HEK293 (cell line): ENCODE measurements at regions not wholly inside any gene's neighbourhood (a gene's known extent, or its start where the extent isn't known, plus 50 kb on each side); places are given as distances from the start of the nearest gene placed in this dataset.

Source experiments
- CTCF ChIA-PET: fragments of 350-600 bp; formaldehyde crosslinking; extraction: SDS; loops from one replicate; lab custom pipeline; 2021; ENCODE audit warnings: antibody characterized with exemption; lab: Yijun Ruan, JAX
- POLR2A ChIA-PET: fragments of 300-600 bp; formaldehyde crosslinking; extraction: SDS; loops from one replicate; lab custom pipeline; 2020; ENCODE audit warnings: antibody characterized with exemption, inconsistent platforms; lab: Yijun Ruan, JAX
- H3K27ac ChIP-seq: fragments of 200-500 bp; sonication (Bioruptor generic); 2 replicates; pipeline ENCODE4 v1.5.1; 2014; ENCODE audit warnings: low read depth, low read length, control low read depth, inconsistent platforms; ENCODE audit errors: extremely low read depth
- H3K36me3 ChIP-seq, 2 experiments: fragments of 200-500 bp in 1 of 2; sonication (Bioruptor generic) in 1 of 2; 1 replicate in 1 of 2; 2 replicates in 1 of 2; pipeline ENCODE4 v1.5.1; 2014 to 2017; ENCODE audit warnings: inconsistent platforms in 2 of 2, low read length in 2 of 2; ENCODE audit not compliant: control insufficient read depth in 2 of 2, insufficient read depth in 1 of 2
- H3K4me1 ChIP-seq: fragments of 200-500 bp; sonication (Bioruptor generic); 2 replicates; pipeline ENCODE4 v1.5.1; 2014; ENCODE audit warnings: mild to moderate bottlenecking, low read length, inconsistent platforms; ENCODE audit not compliant: control insufficient read depth, insufficient read depth
- H3K4me3 ChIP-seq: 2 replicates; pipeline ENCODE4 v1.5.1; 2011; ENCODE audit warnings: low read depth, mild to moderate bottlenecking, control low read depth, low read length, moderate library complexity
- H3K9me3 ChIP-seq: fragments of 200-500 bp; sonication (Bioruptor generic); 2 replicates; pipeline ENCODE4 v1.5.1; 2014; ENCODE audit warnings: low read depth, low read length, inconsistent platforms; ENCODE audit not compliant: control insufficient read depth, insufficient read depth
- GLI2 ChIP-seq: fragments of 450-650 bp; formaldehyde crosslinking; IDR thresholded peaks from 2 replicates; pipeline ENCODE4; 2017; ENCODE audit warnings: missing biosample characterization, missing genetic modification characterization, low read depth, borderline replicate concordance
- GLIS1 ChIP-seq: fragments of 450-650 bp; formaldehyde crosslinking; IDR thresholded peaks from 2 replicates; pipeline ENCODE4 v1.5.1; 2016; ENCODE audit warnings: missing biosample characterization, missing genetic modification characterization
- IKZF3 ChIP-seq: fragments of 450-650 bp; IDR thresholded peaks from 2 replicates; pipeline ENCODE4 v1.5.0; 2018; ENCODE audit warnings: missing biosample characterization, mild to moderate bottlenecking, missing genetic modification characterization, moderate library complexity
- PRDM1 ChIP-seq: fragments of 450-650 bp; formaldehyde crosslinking; IDR thresholded peaks from 2 replicates; pipeline ENCODE4; 2016; ENCODE audit warnings: missing biosample characterization, missing genetic modification characterization
- ZNF184 ChIP-seq: fragments of 450-650 bp; IDR thresholded peaks from 2 replicates; pipeline ENCODE4 v1.5.1; 2018; ENCODE audit warnings: missing biosample characterization, mild to moderate bottlenecking, missing genetic modification characterization
- ZNF302 ChIP-seq: fragments of 450-650 bp; formaldehyde crosslinking; IDR thresholded peaks from 2 replicates; pipeline ENCODE4 v1.5.1; 2016; ENCODE audit warnings: missing biosample characterization, missing genetic modification characterization, low read depth
- ZNF354C ChIP-seq: fragments of 450-650 bp; formaldehyde crosslinking; IDR thresholded peaks from 2 replicates; pipeline ENCODE4 v1.5.1; 2016; ENCODE audit warnings: missing biosample characterization, missing genetic modification characterization, low read depth, borderline replicate concordance
- ZNF394 ChIP-seq: fragments of 450-650 bp; formaldehyde crosslinking; IDR thresholded peaks from 2 replicates; pipeline ENCODE4 v1.5.1; 2016; ENCODE audit warnings: missing biosample characterization, missing genetic modification characterization, mild to moderate bottlenecking, moderate library complexity, borderline replicate concordance
- ZNF629 ChIP-seq: fragments of 450-650 bp; formaldehyde crosslinking; IDR thresholded peaks from 2 replicates; pipeline ENCODE4 v1.5.1; 2017; ENCODE audit warnings: missing biosample characterization, missing genetic modification characterization
- ZNF658 ChIP-seq: fragments of 450-650 bp; formaldehyde crosslinking; IDR thresholded peaks from 2 replicates; pipeline ENCODE4; 2016; ENCODE audit warnings: missing biosample characterization, missing genetic modification characterization
- ZSCAN30 ChIP-seq: fragments of 450-650 bp; IDR thresholded peaks from 2 replicates; pipeline ENCODE4 v1.5.1; 2018; ENCODE audit warnings: missing biosample characterization, mild to moderate bottlenecking, missing genetic modification characterization, moderate library complexity
- TF ChIP-seq, protein P1 (sequence below): fragments of 450-650 bp; formaldehyde crosslinking; conservative IDR thresholded peaks from 2 replicates; pipeline ENCODE4 v1.5.1; 2016; ENCODE audit warnings: low read depth, missing biosample characterization, missing genetic modification characterization
- TF ChIP-seq, protein P2 (sequence below): fragments of 450-650 bp; formaldehyde crosslinking; optimal IDR thresholded peaks from 2 replicates; pipeline ENCODE3; 2016; ENCODE audit warnings: missing biosample characterization, mild to moderate bottlenecking, missing genetic modification characterization
- TF ChIP-seq, protein P3 (sequence below): fragments of 450-650 bp; IDR thresholded peaks from 2 replicates; pipeline ENCODE4 v1.5.1; 2018; ENCODE audit warnings: missing biosample characterization, missing genetic modification characterization

DNA sequence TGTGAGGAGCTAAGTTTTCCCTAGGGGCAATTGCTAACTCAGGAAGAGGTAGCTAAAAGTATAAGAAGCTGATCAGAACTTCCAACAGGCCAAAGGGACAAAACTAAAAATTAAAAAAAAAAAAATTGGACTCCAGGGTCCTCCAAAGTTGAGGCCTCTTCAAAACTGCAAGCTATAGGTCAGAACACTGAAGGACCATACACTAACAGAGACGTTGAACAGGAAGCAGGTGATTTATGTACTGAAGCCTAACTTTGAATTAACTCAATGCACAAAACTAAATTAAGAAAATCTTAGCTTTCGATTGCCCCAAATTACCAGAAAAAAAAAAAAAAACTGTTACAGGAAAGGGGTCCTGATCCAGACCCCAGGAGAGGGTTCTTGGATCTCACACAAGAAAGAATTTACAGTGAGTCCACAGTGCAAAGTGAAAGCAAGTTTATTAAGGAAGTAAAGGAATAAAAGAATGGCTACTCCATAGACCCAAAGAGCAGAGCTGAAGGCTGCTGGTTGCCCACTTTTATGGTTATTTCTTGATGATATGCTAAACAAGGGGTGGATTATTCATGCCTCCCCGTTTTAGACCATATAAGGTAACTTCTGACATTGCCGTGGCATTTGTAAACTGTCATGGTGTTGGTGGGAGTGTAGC, 442.8 kb upstream of the NECTIN3 start (continued):
- TF ChIP-seq, protein P1, sequence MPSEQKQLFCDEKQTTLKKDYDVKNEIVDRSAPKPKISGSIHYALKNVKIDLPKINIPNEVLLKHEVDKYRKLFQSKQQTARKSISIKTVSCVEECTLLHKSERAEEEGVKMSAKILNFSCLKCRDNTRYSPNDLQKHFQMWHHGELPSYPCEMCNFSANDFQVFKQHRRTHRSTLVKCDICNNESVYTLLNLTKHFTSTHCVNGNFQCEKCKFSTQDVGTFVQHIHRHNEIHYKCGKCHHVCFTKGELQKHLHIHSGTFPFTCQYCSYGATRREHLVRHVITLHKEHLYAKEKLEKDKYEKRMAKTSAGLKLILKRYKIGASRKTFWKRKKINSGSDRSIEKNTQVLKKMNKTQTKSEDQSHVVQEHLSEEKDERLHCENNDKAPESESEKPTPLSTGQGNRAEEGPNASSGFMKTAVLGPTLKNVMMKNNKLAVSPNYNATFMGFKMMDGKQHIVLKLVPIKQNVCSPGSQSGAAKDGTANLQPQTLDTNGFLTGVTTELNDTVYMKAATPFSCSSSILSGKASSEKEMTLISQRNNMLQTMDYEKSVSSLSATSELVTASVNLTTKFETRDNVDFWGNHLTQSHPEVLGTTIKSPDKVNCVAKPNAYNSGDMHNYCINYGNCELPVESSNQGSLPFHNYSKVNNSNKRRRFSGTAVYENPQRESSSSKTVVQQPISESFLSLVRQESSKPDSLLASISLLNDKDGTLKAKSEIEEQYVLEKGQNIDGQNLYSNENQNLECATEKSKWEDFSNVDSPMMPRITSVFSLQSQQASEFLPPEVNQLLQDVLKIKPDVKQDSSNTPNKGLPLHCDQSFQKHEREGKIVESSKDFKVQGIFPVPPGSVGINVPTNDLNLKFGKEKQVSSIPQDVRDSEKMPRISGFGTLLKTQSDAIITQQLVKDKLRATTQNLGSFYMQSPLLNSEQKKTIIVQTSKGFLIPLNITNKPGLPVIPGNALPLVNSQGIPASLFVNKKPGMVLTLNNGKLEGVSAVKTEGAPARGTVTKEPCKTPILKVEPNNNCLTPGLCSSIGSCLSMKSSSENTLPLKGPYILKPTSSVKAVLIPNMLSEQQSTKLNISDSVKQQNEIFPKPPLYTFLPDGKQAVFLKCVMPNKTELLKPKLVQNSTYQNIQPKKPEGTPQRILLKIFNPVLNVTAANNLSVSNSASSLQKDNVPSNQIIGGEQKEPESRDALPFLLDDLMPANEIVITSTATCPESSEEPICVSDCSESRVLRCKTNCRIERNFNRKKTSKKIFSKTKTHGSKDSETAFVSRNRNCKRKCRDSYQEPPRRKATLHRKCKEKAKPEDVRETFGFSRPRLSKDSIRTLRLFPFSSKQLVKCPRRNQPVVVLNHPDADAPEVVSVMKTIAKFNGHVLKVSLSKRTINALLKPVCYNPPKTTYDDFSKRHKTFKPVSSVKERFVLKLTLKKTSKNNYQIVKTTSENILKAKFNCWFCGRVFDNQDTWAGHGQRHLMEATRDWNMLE = no peak
- TF ChIP-seq ZNF394 (tag by site-specific recombination) = no peak
- no peak for TF ChIP-seq ZNF302 (tag by site-specific recombination)
- no peak for TF ChIP-seq GLI2 (tag by site-specific recombination)
- TF ChIP-seq, protein P2, sequence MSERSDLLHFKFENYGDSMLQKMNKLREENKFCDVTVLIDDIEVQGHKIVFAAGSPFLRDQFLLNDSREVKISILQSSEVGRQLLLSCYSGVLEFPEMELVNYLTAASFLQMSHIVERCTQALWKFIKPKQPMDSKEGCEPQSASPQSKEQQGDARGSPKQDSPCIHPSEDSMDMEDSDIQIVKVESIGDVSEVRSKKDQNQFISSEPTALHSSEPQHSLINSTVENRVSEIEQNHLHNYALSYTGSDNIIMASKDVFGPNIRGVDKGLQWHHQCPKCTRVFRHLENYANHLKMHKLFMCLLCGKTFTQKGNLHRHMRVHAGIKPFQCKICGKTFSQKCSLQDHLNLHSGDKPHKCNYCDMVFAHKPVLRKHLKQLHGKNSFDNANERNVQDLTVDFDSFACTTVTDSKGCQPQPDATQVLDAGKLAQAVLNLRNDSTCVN (tag by site-specific recombination) = no peak
- TF ChIP-seq IKZF3 (tag by site-specific recombination) = no peak

DNA sequence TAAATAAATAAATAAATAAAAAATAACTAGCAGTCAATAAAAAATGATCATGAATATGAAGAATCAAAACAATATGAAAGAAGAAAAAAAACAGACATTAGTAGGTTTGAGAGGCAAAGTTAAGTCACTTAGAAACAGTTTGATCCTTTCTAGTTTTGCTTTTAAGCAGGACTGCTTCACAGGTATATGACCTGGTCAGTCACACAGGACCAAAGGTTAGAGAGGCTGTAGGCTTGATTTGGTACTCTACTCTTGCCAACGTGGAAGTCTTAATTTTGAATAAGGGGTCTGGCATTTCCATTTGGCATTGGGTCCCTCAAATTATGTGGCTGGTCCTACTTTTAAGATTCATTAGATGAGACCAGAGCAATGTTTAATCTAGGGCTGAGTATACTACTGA, 441.7 kb upstream of the NECTIN3 start:
- POLR2A ChIA-PET = no interaction called here
- CTCF ChIA-PET = no interaction called here
- Histone ChIP-seq H3K4me1 (no peaks in the 10 kb centered on the region), H3K9me3 (no peaks in the 10 kb centered on the region), H3K36me3 (no peaks in the 10 kb centered on the region), H3K27ac (no peak overlapping the region)
- no peak for TF ChIP-seq GLIS1
- no peak for TF ChIP-seq PRDM1 (tag by site-specific recombination)
- TF ChIP-seq ZSCAN30 (tag by site-specific recombination) = no peak
- TF ChIP-seq, protein P3, sequence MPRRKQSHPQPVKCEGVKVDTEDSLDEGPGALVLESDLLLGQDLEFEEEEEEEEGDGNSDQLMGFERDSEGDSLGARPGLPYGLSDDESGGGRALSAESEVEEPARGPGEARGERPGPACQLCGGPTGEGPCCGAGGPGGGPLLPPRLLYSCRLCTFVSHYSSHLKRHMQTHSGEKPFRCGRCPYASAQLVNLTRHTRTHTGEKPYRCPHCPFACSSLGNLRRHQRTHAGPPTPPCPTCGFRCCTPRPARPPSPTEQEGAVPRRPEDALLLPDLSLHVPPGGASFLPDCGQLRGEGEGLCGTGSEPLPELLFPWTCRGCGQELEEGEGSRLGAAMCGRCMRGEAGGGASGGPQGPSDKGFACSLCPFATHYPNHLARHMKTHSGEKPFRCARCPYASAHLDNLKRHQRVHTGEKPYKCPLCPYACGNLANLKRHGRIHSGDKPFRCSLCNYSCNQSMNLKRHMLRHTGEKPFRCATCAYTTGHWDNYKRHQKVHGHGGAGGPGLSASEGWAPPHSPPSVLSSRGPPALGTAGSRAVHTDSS = no peak
- no peak for TF ChIP-seq ZNF184 (tag by site-specific recombination)
- TF ChIP-seq, all 188 proteins: peak for 0
- H3K4me3 ChIP-seq = no peak overlapping the region

DNA sequence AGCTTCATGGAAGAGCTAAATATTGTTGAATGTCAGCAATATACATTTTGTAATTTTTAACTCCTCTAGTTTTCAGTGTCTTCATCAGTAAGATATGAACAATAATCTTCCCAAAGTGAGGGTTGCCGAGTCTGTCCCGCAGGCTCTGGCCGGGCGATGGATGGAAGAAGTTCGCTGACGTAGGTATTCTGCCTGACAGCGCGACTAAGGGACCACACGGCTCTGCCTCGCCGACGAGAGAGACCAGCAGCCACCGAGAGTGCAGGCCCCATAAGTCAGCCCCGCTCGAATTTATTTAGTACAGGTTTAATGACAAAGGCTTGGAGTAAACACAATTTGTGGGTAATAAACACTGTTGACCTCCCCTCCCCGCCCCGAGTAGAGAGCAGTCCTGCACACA, 427.4 kb upstream of the NECTIN3 start:
- H3K36me3 ChIP-seq = no peaks in the 10 kb centered on the region
- no peak overlapping the region for H3K4me3 ChIP-seq
- TF ChIP-seq ZNF629 (tag by site-specific recombination) (no peak), ZNF658 (no peak), ZNF354C (no peak)
- no peaks in the 10 kb centered on the region for H3K4me1 ChIP-seq
- ChIA-PET CTCF (interaction anchor here (0.5 kb wide), 1 partner anchor 436 kb away, joined by 3 read pairs; no protein-coding TSS in a partner anchor), POLR2A (no interaction called here)
- no peak overlapping the region for H3K27ac ChIP-seq
- H3K9me3 ChIP-seq = no peaks in the 10 kb centered on the region
